LNCAP (cell line): ENCODE measurements at regions not wholly inside any gene's neighbourhood (a gene's known extent, or its start where the extent isn't known, plus 50 kb on each side); places are given as distances from the start of the nearest gene placed in this dataset.

Experiments used
- CTCF ChIP-seq: fragments of 450-650 bp; IDR thresholded peaks from 2 replicates; pipeline ENCODE4 v1.5.1; 2017; ENCODE audit warnings: mild to moderate bottlenecking

GRCh38 chr15:35663956-35664355 is 118.0 kb upstream of the DPH6 start:
- no peak for TF ChIP-seq CTCF

GRCh38 chr15:35665896-35666536 is 120.1 kb upstream of the DPH6 start:
- TF ChIP-seq CTCF: no peak

- no peak for TF ChIP-seq CTCF
These were observed 121.9 kb upstream of the DPH6 start for GRCh38 chr15:35667908-35668307.

GRCh38 chr15:35669021-35669420 is 123.1 kb upstream of the DPH6 start:
- no peak for TF ChIP-seq CTCF

GRCh38 chr15:35669432-35670045 is 123.6 kb upstream of the DPH6 start:
- no peak for TF ChIP-seq CTCF

GRCh38 chr15:35671197-35671596 is 125.2 kb upstream of the DPH6 start:
- no peak for TF ChIP-seq CTCF

GRCh38 chr15:35671981-35672380 is 126.0 kb upstream of the DPH6 start:
- no peak for TF ChIP-seq CTCF
